ENCODE measurements at regions not wholly inside any gene's neighbourhood (a gene's known extent, or its start where the extent isn't known, plus 50 kb on each side); places are given as distances from the start of the nearest gene placed in this dataset.

DNA sequence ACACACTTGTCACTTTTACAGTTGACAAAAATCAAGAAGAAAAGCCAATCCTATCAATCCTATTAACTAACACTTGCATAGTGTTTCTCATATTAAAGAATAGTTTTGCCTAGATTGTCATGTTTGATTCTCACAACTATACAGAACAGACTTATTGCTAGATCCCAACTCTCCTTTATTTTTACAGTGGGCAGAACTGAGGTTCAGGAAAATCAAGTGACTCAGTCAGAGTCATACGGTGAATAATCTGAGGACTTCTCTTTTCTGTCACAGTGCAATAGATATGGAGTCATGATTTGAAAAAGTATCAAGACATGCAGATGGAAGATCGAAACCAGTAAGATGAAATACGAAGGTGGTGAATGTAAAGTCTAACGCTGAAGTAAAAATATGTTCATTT is 195.1 kb upstream of the CITED2 start:
- Histone ChIP-seq H3K9me3 (replicated peaks) (no peaks in the 10 kb centered on the region), H3K4me1 (peaks cover 4% of the 10 kb centered on the region), H3K4me3 (no peak overlapping the region), H3K27me3 (ENCODE audit: low read depth) (no peaks in the 10 kb centered on the region), H3K36me3 (no peaks in the 10 kb centered on the region), H3K27ac (replicated peaks) (no peak overlapping the region)
- intact Hi-C loops (cut with micrococcal nuclease) = no loop called here
- no peak for DNase-seq
- TF ChIP-seq, protein P1, sequence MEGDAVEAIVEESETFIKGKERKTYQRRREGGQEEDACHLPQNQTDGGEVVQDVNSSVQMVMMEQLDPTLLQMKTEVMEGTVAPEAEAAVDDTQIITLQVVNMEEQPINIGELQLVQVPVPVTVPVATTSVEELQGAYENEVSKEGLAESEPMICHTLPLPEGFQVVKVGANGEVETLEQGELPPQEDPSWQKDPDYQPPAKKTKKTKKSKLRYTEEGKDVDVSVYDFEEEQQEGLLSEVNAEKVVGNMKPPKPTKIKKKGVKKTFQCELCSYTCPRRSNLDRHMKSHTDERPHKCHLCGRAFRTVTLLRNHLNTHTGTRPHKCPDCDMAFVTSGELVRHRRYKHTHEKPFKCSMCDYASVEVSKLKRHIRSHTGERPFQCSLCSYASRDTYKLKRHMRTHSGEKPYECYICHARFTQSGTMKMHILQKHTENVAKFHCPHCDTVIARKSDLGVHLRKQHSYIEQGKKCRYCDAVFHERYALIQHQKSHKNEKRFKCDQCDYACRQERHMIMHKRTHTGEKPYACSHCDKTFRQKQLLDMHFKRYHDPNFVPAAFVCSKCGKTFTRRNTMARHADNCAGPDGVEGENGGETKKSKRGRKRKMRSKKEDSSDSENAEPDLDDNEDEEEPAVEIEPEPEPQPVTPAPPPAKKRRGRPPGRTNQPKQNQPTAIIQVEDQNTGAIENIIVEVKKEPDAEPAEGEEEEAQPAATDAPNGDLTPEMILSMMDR (IDR thresholded peaks at IDR 0.05; ENCODE audit: borderline replicate concordance) = no peak

DNA sequence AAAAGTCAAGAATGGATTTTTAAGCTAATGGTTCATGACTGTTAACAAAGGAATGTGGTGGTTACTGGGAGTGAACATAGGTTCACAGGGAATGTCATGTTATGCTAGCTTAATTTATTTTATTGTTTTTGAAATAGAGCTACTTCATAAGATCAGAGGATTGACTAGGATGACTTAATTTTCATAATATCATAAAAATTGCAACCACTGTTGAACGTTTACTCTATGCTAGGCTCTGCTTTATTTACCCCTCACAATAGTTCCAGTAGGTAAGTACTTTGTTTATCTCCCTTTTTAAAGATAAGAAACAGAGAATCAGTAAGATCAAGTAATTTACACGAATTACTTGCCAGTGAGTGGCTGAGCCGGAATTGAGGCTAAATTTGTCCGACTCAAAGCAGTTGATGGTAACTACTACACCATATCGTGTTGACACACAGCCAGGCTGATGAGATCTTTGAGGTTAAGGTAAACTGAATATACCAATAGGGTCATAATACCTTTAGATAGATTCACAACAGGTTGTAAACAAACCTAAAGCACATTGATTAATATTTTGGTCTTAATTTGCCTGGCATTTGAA is 194.6 kb upstream of the CITED2 start:
- DNase-seq = no peak
- intact Hi-C loops (cut with micrococcal nuclease) = no loop called here
- TF ChIP-seq, protein P1 (IDR thresholded peaks at IDR 0.05; ENCODE audit: borderline replicate concordance) = no peak
- Histone ChIP-seq H3K36me3 (no peaks in the 10 kb centered on the region), H3K4me3 (no peak overlapping the region), H3K4me1 (peaks cover 4% of the 10 kb centered on the region), H3K9me3 (replicated peaks) (no peaks in the 10 kb centered on the region), H3K27me3 (ENCODE audit: low read depth) (no peaks in the 10 kb centered on the region), H3K27ac (replicated peaks) (no peak overlapping the region)

DNA sequence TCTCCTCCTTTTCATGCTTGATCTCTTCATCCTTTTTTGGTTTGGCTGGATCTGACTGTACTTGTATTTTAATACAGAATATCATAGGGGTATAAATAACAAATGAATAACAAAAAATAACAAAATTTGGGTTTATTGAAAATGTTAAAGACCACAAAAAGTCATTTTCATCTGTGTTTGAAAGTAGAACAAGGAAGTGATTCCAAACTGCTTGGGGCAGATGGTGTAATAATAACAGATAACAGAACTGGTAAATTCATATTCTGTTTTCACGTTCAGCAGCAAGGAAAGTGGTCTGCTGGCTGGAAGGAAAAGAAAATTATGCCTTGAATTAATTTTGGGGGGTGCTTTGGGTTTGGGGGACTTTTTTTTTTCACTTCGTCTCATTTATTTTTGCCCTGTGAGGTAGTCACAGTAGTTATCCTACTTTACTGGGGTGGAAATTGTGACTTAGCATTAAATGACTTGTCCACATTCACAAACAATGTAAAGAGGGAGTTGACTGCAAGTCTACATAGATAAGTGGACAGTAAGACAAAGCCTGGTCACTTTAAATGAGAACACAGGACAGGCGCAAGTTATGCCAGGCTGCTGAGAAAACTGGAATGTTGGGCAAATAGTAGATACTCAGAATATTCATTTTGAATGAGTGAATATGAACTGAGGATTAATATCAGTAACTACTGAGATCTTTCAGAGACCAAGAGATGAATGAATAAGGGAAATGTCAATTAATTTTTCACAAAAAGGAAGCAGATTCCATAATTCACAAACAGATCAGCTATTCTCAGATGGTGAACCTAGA is 193.9 kb upstream of the CITED2 start:
- Histone ChIP-seq H3K27ac (replicated peaks) (no peak overlapping the region), H3K27me3 (ENCODE audit: low read depth) (no peaks in the 10 kb centered on the region), H3K4me1 (peaks cover 4% of the 10 kb centered on the region), H3K36me3 (no peaks in the 10 kb centered on the region), H3K9me3 (replicated peaks) (no peaks in the 10 kb centered on the region), H3K4me3 (no peak overlapping the region)
- no peak for DNase-seq
- intact Hi-C loops (cut with micrococcal nuclease) = no loop called here
- TF ChIP-seq, protein P1 (IDR thresholded peaks at IDR 0.05; ENCODE audit: borderline replicate concordance) = no peak

DNA sequence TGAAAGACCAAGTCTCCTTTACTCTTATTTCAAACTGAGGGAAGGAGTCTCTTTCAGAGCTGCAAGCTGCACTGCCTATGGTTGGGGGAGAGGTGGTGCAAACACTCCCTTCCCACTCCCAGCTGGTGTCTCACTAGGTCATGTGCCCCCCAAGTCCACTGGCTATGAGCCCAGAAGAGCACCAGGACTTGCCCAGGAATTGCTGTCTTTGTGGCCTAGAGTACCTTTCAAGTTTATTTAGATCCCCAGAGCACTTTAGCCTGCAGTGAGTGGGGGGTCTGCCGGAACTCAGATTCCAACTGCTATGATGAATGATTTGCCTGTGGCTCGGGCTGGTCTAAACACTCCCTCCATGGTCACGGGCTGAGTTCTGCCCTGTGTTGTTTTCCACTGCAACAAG is 192.6 kb upstream of the CITED2 start:
- no peak overlapping the region for H3K27ac ChIP-seq (replicated peaks)
- intact Hi-C loops (cut with micrococcal nuclease) = no loop called here
- H3K4me3 ChIP-seq = no peak overlapping the region
- TF ChIP-seq, protein P1 (IDR thresholded peaks at IDR 0.05; ENCODE audit: borderline replicate concordance) = no peak
- DNase-seq = no peak
- H3K27me3 ChIP-seq (ENCODE audit: low read depth) = no peaks in the 10 kb centered on the region
- no peaks in the 10 kb centered on the region for H3K9me3 ChIP-seq (replicated peaks)
- H3K4me1 ChIP-seq = peaks cover 4% of the 10 kb centered on the region
- no peaks in the 10 kb centered on the region for H3K36me3 ChIP-seq

DNA sequence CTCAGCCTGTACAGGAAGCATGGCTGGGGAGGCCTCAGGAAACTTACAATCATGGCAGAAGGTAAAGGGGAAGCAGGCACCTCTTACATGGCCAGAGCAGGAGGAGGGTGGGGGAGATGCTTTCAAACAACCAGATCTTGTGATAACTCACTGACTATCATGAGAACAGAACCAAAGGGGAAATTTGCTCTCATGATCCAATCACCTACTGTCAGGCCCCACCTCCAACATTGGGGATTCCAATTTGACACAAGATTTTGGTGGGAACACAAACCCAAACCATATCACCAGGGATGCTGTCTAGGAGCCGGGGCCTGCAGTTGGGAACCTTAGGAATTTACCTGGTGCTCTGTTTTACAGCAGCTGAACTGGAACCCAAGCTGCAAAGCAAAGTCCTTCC is 191.1 kb upstream of the CITED2 start:
- H3K36me3 ChIP-seq = no peaks in the 10 kb centered on the region
- DNase-seq = no peak
- H3K27me3 ChIP-seq (ENCODE audit: low read depth) = no peaks in the 10 kb centered on the region
- TF ChIP-seq, protein P1 (IDR thresholded peaks at IDR 0.05; ENCODE audit: borderline replicate concordance) = no peak
- H3K4me3 ChIP-seq = no peak overlapping the region
- H3K4me1 ChIP-seq = peaks cover 4% of the 10 kb centered on the region
- intact Hi-C loops (cut with micrococcal nuclease) = no loop called here
- peaks cover 6% of the 10 kb centered on the region for H3K9me3 ChIP-seq (replicated peaks)
- H3K27ac ChIP-seq (replicated peaks) = no peak overlapping the region
